ENCODE measurements at regions not wholly inside any gene's neighbourhood (a gene's known extent, or its start where the extent isn't known, plus 50 kb on each side); places are given as distances from the start of the nearest gene placed in this dataset.

GRCh38 chr18:42412896-42413295 lies 457.9 kb downstream of the PIK3C3 start:
- DNase-seq = no peak

GRCh38 chr18:42413870-42414269 lies 458.8 kb downstream of the PIK3C3 start:
- no peak for DNase-seq

GRCh38 chr18:42414756-42415454 lies 459.9 kb downstream of the PIK3C3 start:
- DNase-seq = no peak

- DNase-seq = no peak
Measured at GRCh38 chr18:42417189-42417588, 462.2 kb downstream of the PIK3C3 start.

- DNase-seq = no peak
Measured at GRCh38 chr18:42418121-42418520, 463.1 kb downstream of the PIK3C3 start.

- no peak for DNase-seq
Measured at GRCh38 chr18:42425025-42425424, 470.0 kb downstream of the PIK3C3 start.

GRCh38 chr18:42426496-42427015 lies 471.5 kb downstream of the PIK3C3 start:
- no peak for DNase-seq

- DNase-seq = no peak
Measured at GRCh38 chr18:42429196-42429595, 474.2 kb downstream of the PIK3C3 start.

- no peak for DNase-seq
Measured at GRCh38 chr18:42436222-42436765, 481.3 kb downstream of the PIK3C3 start.

- no peak for DNase-seq
Measured at GRCh38 chr18:42437001-42437400, 482.0 kb downstream of the PIK3C3 start.

GRCh38 chr18:42437646-42438045 lies 482.6 kb downstream of the PIK3C3 start:
- no peak for DNase-seq

GRCh38 chr18:42442656-42443055 lies 487.6 kb downstream of the PIK3C3 start:
- DNase-seq = no peak

- no peak for DNase-seq
Measured at GRCh38 chr18:42444349-42444748, 489.3 kb downstream of the PIK3C3 start.

- DNase-seq = no peak
Measured at GRCh38 chr18:42445359-42445758, 490.3 kb downstream of the PIK3C3 start.

- no peak for DNase-seq
Measured at GRCh38 chr18:42446195-42446594, 491.2 kb downstream of the PIK3C3 start.

- DNase-seq = no peak
Measured at GRCh38 chr18:42447688-42448087, 492.7 kb downstream of the PIK3C3 start.

GRCh38 chr18:42458226-42458625 lies 503.2 kb downstream of the PIK3C3 start:
- DNase-seq = no peak

GRCh38 chr18:42459873-42460272 lies 504.8 kb downstream of the PIK3C3 start:
- no peak for DNase-seq

GRCh38 chr18:42471885-42472284 lies 516.9 kb downstream of the PIK3C3 start:
- DNase-seq = no peak

GRCh38 chr18:42473611-42474010 lies 518.6 kb downstream of the PIK3C3 start:
- DNase-seq = no peak

GRCh38 chr18:42474577-42474976 lies 519.5 kb downstream of the PIK3C3 start:
- DNase-seq = no peak

GRCh38 chr18:42475157-42475556 lies 520.1 kb downstream of the PIK3C3 start:
- DNase-seq = no peak

- no peak for DNase-seq
Measured at GRCh38 chr18:42477267-42477666, 522.2 kb downstream of the PIK3C3 start.

- no peak for DNase-seq
Measured at GRCh38 chr18:42480441-42480840, 525.4 kb downstream of the PIK3C3 start.

- DNase-seq = no peak
Measured at GRCh38 chr18:42484648-42485047, 529.6 kb downstream of the PIK3C3 start.
